Bone marrow (tissue), 2 donors: ENCODE measurements at regions not wholly inside any gene's neighbourhood (a gene's known extent, or its start where the extent isn't known, plus 50 kb on each side); places are given as distances from the start of the nearest gene placed in this dataset.

Experiments used
- DNase-seq, 2 donors: peaks; one replicate each; lab custom pipeline; 2025; lab: John Stamatoyannopoulos, UW

DNA sequence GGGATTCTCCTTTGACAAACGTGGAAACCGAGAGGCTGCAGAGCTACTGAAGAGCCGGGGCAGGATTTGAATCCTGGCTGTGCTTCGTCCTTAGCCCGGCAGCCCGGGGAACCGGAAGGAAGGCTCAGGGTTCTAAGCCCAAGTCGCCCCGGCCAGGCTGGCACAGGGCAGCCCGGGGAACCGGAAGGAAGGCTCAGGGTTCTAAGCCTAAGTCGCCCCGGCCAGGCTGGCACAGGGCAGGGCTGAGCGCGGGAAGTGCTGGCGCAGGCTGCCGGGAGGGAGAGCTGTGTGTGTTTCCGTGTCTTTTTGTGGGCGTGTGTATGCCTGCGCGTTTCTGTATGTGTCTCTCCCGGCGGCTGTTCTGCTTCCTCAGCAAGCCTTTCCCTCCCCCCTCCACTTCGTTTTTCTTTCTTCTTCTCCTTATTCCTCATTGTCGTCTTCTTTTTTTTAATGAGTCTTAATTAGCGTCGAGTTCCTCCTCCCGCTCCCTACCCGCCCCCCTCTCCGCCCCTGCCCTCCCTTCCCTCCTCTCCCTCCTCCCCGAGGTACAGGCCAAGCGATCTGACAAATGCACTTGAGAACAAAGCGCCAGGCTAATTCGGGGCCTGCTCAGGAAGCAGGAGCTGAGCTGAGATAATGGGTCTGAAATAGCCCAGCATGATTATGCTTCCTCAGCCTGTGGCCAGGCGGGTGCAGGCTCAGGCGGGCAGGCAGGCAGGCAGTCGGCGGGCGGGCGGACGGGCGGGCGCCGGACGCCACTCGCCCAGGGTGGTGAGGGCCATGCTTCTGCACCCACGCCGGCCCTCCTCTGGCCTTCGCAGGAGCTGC lies 65.9 kb downstream of the EFNB1 start:
- DNase-seq = peak in 1 of 2 donors; percentile 86

DNA sequence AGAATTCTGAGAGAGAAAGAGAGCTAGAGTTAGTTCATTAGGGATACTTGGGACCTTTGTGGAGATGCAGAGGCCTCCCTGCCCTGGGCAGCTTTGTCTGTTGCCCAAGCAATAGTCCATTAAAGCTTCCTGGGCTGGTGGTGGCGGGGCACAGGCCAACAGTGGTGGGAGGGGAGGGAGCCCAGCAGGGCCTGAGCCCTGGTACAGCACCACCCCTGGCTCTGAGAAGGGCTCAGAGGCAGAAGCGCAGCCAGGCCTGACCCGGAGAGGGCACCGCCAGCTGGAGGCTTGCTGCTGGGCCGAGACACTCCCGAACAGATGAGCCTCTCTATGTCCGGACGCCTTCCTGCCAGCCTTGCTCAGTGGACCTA lies 65.3 kb downstream of the EFNB1 start:
- no peak for DNase-seq

DNA sequence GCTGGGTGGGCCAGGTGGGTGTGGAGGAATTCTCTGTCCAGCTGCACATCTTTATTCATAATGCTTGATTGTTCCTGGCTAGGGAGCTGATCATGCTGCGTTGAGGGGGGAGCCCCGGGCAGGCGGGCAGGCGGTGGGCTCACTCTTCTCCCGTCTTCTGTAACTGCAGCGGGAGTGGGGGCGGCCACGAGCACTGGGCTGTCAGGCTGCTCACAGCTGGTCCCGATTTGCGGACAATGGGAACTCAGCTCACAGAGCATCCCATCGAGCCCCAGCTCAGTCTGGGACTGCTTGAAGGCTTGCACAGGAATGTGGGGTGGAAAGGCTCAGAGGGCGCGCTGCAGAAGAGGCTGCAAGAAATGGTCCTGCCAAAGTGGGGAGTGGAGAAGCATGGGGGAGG lies 63.8 kb downstream of the EFNB1 start:
- DNase-seq = no peak

DNA sequence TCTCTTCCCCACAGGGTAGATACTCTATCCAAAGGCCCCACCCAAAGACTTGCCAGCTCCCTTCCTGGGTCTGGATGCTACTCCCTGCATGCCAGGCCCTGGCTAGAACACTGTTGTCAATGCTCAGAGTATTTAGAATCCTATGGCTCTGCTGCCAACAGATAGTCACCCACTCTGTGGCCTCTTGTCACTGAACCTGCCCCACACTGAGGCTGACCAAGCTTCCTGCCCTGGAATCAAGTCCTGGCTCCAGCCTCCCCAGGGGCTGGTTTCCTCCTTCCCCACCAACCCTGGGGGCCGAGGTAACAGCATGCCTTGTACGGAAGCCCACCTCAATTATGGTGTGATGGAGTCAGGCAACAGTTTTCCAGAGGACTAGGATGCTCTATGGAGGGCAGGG lies 63.3 kb downstream of the EFNB1 start:
- no peak for DNase-seq
